ENCODE measurements at regions not wholly inside any gene's neighbourhood (a gene's known extent, or its start where the extent isn't known, plus 50 kb on each side); places are given as distances from the start of the nearest gene placed in this dataset.

DNA sequence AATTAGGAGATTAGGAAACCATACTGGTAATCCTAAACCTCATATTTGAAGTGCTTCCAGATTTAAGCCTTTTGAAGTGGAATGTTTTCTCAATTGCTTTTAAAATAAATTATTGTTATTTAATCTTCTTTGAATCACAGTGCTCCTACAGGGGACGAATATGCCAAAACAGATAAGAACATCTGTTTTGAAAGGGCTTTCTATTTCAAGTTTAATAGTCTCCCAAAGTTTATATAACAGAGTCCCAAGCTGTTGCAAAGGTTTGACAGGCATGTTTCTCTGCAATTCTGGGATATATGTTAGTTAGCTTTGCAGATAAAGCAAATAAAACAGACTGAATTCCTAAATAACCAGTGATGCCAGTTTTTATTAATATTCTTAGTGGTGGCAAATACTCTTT, 803.7 kb downstream of the TLE4 start:
- DNase-seq (ENCODE audit: low spot score), result no peak

- no peak for DNase-seq (ENCODE audit: low spot score)
These were observed 797.9 kb downstream of the TLE4 start for GRCh38 chr9:80369641-80370040.

GRCh38 chr9:80366626-80367025, 794.9 kb downstream of the TLE4 start:
- no peak for DNase-seq (ENCODE audit: low spot score)

GRCh38 chr9:80359941-80360881, 788.4 kb downstream of the TLE4 start:
- no peak for DNase-seq (ENCODE audit: low spot score)

DNA sequence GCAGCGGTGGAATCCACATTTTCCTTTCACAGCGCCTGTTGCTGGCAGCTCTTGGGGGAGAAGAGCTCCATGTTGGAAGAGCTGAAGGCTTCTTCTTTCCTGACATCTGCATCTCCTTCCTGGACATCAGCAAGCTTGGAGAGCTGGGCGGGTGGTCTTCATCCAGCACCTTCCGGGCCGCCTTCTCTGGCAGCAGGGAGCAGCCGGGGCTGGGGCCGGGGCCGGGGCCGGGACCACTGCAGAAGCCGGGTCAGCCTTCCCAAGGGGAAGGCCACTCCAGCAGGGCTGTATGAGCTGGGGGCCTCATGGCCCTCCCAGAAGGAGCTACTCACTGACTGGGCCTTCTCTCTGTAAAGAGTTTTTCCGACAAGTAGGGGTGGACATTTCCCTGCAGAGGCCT, 787.5 kb downstream of the TLE4 start:
- no peak for DNase-seq (ENCODE audit: low spot score)

GRCh38 chr9:80352967-80353366, 781.2 kb downstream of the TLE4 start:
- no peak for DNase-seq (ENCODE audit: low spot score)

DNA sequence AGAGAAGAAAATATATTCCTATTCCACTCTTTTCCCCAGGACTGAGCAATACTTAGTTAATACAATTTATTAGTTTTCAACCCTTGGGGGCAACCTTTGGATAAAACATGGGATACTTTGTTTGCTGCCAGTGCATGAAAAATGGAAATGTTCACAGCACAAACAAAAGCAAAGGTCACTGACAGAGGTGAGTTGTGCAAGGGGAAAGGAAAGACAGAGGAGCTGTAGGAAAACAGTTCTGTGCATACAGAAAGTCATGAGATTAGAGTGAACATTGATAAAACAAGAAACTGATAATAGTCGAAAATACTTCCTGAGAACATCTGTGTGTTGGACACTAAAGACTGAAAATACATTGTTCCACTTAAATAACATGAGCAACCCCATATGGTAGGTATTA, 779.8 kb downstream of the TLE4 start:
- DNase-seq (ENCODE audit: low spot score), result no peak

GRCh38 chr9:80326105-80326504, 754.3 kb downstream of the TLE4 start:
- no peak for DNase-seq (ENCODE audit: low spot score)

- no peak for DNase-seq (ENCODE audit: low spot score)
These were observed 749.2 kb downstream of the TLE4 start for GRCh38 chr9:80320916-80321315.

DNA sequence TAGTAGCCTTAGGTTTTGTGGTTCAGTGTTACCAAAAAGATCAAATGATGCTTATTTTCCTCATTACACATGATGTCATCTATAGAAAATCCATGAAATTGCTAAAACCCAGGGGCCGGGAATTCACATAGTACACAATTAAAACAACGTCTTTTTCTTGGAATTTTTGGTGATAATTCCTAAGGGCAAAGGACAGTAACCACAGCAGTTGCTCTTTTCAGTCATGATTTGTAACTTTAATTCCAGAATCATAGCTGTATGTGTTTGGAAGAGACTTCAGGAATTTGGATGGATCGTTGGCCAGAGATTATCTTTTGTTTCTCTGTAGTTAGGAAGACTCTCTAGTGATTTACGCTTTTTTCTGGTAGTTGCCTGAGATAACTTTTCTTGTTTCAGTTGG, 748.7 kb downstream of the TLE4 start:
- DNase-seq (ENCODE audit: low spot score), result no peak

- no peak for DNase-seq (ENCODE audit: low spot score)
These were observed 733.4 kb downstream of the TLE4 start for GRCh38 chr9:80305136-80305535.

DNA sequence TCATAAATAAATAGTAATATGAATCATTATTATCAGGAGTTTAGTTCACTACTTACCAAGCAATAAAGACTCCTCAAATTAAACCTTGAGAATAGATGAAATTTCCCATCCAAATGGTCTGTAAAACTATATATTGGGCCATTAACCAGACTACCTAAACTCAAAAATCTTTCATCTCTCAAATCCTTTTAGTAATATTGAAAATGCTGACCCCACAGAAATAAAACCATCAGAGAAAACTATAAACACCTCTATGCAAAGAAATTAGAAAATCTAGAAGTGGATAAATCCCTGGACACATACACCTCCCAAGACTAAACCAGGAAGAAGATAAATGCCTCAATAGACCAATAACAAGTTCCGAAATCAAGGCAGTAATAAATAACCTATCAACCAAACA, 723.2 kb downstream of the TLE4 start:
- no peak for DNase-seq (ENCODE audit: low spot score)

- DNase-seq (ENCODE audit: low spot score), result no peak
These were observed 722.6 kb downstream of the TLE4 start for GRCh38 chr9:80294318-80294717.

DNA sequence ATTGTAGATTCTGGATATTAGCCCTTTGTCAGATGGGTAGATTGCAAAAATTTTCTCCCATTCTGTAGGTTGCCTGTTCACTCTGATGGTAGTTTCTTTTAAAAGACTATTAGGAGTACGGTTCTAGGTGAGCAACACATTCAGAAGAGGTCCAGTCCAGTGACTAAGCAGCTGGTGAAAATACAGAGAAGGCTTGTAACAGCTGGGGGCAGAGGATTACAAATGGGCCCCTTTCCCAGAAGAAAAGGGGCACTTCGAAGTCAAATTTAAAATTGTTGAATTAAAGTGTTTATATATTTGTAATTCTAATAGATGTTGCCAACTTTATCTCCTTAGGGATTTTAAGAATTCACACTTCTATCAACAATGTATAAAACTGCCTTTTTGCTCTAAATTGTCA, 720.5 kb downstream of the TLE4 start:
- no peak for DNase-seq (ENCODE audit: low spot score)

- DNase-seq (ENCODE audit: low spot score), result peak; percentile 31
These were observed 713.6 kb downstream of the TLE4 start for GRCh38 chr9:80285326-80285725.

- no peak for DNase-seq (ENCODE audit: low spot score)
These were observed 711.0 kb downstream of the TLE4 start for GRCh38 chr9:80282766-80283165.

DNA sequence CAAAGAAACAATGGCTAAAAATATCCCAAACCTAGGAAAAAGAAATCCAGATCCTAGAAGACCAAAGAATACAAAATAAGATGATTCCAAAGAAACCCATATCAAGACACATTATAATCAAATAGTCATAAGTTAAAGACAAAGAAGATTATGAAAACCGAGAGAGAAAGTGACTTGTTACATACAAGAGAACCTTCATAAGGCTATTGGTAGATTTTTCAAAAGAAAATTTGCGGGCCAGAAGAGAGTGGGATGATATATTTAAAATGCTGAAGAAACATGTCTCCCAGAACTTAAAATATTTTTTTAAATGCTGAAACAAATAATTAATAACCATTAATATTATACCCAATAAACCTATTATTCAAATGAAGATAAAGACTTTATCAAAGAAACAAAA, 687.3 kb downstream of the TLE4 start:
- DNase-seq (ENCODE audit: low spot score), result no peak

DNA sequence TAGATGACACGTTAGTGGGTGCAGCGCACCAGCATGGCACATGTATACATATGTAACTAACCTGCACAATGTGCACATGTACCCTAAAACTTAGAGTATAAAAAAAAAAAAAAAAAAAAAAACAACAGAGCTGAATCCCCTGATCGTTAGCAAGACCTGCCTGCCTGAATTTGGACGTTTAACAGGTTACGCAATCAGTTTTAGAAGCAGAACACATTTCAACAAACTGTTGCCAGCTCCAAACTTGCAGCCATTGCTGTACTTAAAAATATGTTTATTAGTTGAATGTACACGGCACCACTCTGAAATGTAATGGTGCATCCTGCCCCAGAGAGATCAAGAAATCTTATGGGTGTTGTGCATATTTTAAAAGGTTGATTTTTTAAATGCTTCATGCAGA, 680.0 kb downstream of the TLE4 start:
- DNase-seq (ENCODE audit: low spot score), result no peak

DNA sequence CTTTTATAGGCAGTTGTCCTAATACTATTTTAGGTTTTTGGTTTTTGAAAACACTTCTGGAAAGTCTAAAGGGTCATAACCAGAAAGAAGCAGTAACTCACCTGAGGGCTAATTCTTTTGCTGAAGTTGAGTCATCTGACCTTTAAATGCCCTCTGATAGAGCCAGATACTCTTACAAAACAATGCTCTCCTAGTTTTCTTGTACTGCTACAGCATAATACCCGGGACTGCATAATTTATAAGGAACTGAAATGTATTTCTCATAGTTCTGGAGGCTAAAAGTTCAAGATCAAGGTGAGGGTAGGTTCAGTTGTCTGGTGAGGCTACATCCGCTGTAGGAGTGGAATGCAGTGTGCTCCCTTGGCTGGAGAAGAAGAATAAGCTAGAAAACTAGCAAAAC, 670.3 kb downstream of the TLE4 start:
- DNase-seq (ENCODE audit: low spot score), result no peak

DNA sequence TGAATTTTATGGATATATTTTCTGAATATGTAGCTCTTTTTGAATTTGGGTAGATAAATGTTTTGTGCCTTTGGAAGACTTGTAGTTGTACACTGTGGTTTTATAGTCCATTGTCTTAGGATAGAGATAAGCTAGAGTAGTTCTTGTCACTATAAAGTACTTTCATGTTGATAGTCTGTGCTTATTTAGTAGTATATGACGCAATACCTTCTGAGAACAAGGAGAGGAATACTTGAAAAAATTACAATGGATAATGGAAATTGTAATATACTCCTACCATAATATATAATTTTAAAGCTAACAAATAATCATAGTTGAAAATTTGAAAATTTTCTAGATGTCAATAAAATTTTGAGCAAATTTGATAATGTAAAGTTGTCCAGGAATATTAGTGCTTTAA, 664.0 kb downstream of the TLE4 start:
- no peak for DNase-seq (ENCODE audit: low spot score)

- DNase-seq (ENCODE audit: low spot score), result no peak
These were observed 662.1 kb downstream of the TLE4 start for GRCh38 chr9:80233906-80234305.

- no peak for DNase-seq (ENCODE audit: low spot score)
These were observed 661.5 kb downstream of the TLE4 start for GRCh38 chr9:80233102-80233843.

All from Ammon's horn (tissue), 1 donor.